GM23248 (cell line): ENCODE measurements at regions not wholly inside any gene's neighbourhood (a gene's known extent, or its start where the extent isn't known, plus 50 kb on each side); places are given as distances from the start of the nearest gene placed in this dataset.
"Not testable (repeated sequence)": the region's sequence is repeated elsewhere in the genome, so short reads cannot be mapped to it uniquely, and the experiment has no call there.

ENCODE experiments used
- DNase-seq: peaks from one replicate; pipeline ENCODE4 v3.0.0-alpha.2; 2015
- H2AFZ ChIP-seq: fragments of 200-600 bp; sonication (generic); 2 replicates; pipeline ENCODE4 v1.6.1; 2016; ENCODE audit warnings: antibody characterized with exemption
- H3F3A ChIP-seq: fragments of 200-600 bp; sonication (generic); 2 replicates; pipeline ENCODE4 v1.6.1; 2016; ENCODE audit warnings: mild to moderate bottlenecking, antibody characterized with exemption, mixed run types; ENCODE audit not compliant: insufficient read depth
- H3K27ac ChIP-seq: fragments of 200-600 bp; sonication (generic); 2 replicates; pipeline ENCODE4 v1.5.1; 2016; ENCODE audit warnings: mild to moderate bottlenecking
- H3K27me3 ChIP-seq: fragments of 200-600 bp; sonication (generic); replicated peaks from 2 replicates; pipeline ENCODE4 v1.6.1; 2016; ENCODE audit warnings: mild to moderate bottlenecking; ENCODE audit not compliant: insufficient read depth
- H3K36me3 ChIP-seq: fragments of 200-600 bp; sonication (generic); 2 replicates; pipeline ENCODE4 v1.6.1; 2016; ENCODE audit warnings: low read depth, mild to moderate bottlenecking
- H3K4me1 ChIP-seq: fragments of 200-600 bp; sonication (generic); 2 replicates; pipeline ENCODE4 v1.6.1; 2016; ENCODE audit warnings: mild to moderate bottlenecking; ENCODE audit not compliant: insufficient read depth
- H3K4me2 ChIP-seq: fragments of 200-600 bp; sonication (generic); one replicate; pipeline ENCODE4 v1.6.1; 2016; ENCODE audit warnings: mild to moderate bottlenecking; ENCODE audit not compliant: unreplicated experiment
- H3K4me3 ChIP-seq: fragments of 200-600 bp; sonication (generic); 2 replicates; pipeline ENCODE4 v1.5.1; 2016; ENCODE audit warnings: mild to moderate bottlenecking
- H3K79me2 ChIP-seq: fragments of 200-600 bp; sonication (generic); 2 replicates; pipeline ENCODE4 v1.6.1; 2016; ENCODE audit warnings: mild to moderate bottlenecking; ENCODE audit not compliant: insufficient read depth
- H3K9ac ChIP-seq: fragments of 200-600 bp; sonication (generic); 2 replicates; pipeline ENCODE4 v1.6.1; 2016; ENCODE audit warnings: mild to moderate bottlenecking
- H3K9me2 ChIP-seq: fragments of 200-600 bp; sonication (generic); 2 replicates; pipeline ENCODE4 v1.6.1; 2016; ENCODE audit warnings: mixed run types, mild to moderate bottlenecking, moderate library complexity; ENCODE audit not compliant: insufficient read depth
- H3K9me3 ChIP-seq: fragments of 200-600 bp; sonication (generic); one replicate; pipeline ENCODE4 v1.6.1; 2017; ENCODE audit warnings: low read depth
- H4K20me1 ChIP-seq: fragments of 200-600 bp; sonication (generic); 2 replicates; pipeline ENCODE4 v1.6.0; 2016; ENCODE audit not compliant: insufficient read depth
- EZH2 ChIP-seq: fragments of 200-600 bp; sonication (generic); IDR thresholded peaks from 2 replicates; pipeline ENCODE4 v1.6.1; 2018; ENCODE audit warnings: antibody characterized with exemption, mild to moderate bottlenecking; ENCODE audit not compliant: insufficient read depth, poor library complexity, severe bottlenecking
- EZH2phosphoT487 ChIP-seq: fragments of 200-600 bp; sonication (generic); IDR thresholded peaks from 2 replicates; pipeline ENCODE4 v1.6.1; 2018; ENCODE audit warnings: antibody characterized with exemption, moderate library complexity, mild to moderate bottlenecking, low read depth; ENCODE audit not compliant: insufficient read depth
- WGBS, 2 experiments: methylation state at CpG; one replicate each; pipeline ENCODE4 v1.1.6; 2015 to 2017; ENCODE audit warnings: low lambda C conversion rate in 2 of 2, low coverage in 1 of 2; ENCODE audit errors: missing lambda C conversion rate in 2 of 2; 5-methylcytosine and 5-hydroxymethylcytosine counted together
- in situ Hi-C: fragments of 300-500 bp; cut with MboI; formaldehyde crosslinking; loops from 2 replicates; pipeline ENCODE4 v1.15.0; 2020

GRCh38 chr7:131664570-131664969 lies 108.1 kb upstream of the PODXL start:
- Histone ChIP-seq H3K27ac (no peak overlapping the region), H3K27me3 (no peaks in the 10 kb centered on the region), H3K4me3 (no peak overlapping the region), H3K9me3 (no peaks in the 10 kb centered on the region), H3K9ac (no peak overlapping the region), H3K9me2 (no peaks in the 10 kb centered on the region), H2AFZ (no peak overlapping the region), H3K79me2 (no peaks in the 10 kb centered on the region), H3K36me3 (no peaks in the 10 kb centered on the region), H3F3A (no peaks in the 10 kb centered on the region), H3K4me1 (no peaks in the 10 kb centered on the region), H3K4me2 (no peak overlapping the region), H4K20me1 (no peaks in the 10 kb centered on the region)
- in situ Hi-C loops, result no loop called here
- DNase-seq, result no peak
- 76 to 90% methylated on average over 5 of the region's 5 CpGs for WGBS, 2 experiments
- TF ChIP-seq EZH2, result no peak
- no peak for TF ChIP-seq EZH2phosphoT487

GRCh38 chr7:131662301-131662873 lies 106.0 kb upstream of the PODXL start:
- H2AFZ ChIP-seq, DNase-seq, H3K36me3 ChIP-seq, H3K27me3 ChIP-seq, H3K4me2 ChIP-seq, H3K27ac ChIP-seq, H3F3A ChIP-seq, H3K9ac ChIP-seq, H3K4me1 ChIP-seq, in situ Hi-C loops, H3K4me3 ChIP-seq, H4K20me1 ChIP-seq, H3K9me2 ChIP-seq, H3K9me3 ChIP-seq, H3K79me2 ChIP-seq: not testable (repeated sequence)
- 68 to 72% methylated on average over 15 of the region's 15 CpGs for WGBS, 2 experiments

- DNase-seq, result no peak
- in situ Hi-C loops, result no loop called here
- 72 to 80% methylated on average over 3 of the region's 3 CpGs for WGBS, 2 experiments
- Histone ChIP-seq H3K9me2 (no peaks in the 10 kb centered on the region), H3K9ac (no peak overlapping the region), H3K79me2 (peaks cover 5% of the 10 kb centered on the region; the same call in 1 of the 2 replicates), H3K27me3 (no peaks in the 10 kb centered on the region), H4K20me1 (no peaks in the 10 kb centered on the region), H3K9me3 (no peaks in the 10 kb centered on the region), H3K4me2 (no peak overlapping the region), H3K36me3 (no peaks in the 10 kb centered on the region), H3K27ac (no peak overlapping the region), H3K4me3 (no peak overlapping the region), H3F3A (peaks cover 11% of the 10 kb centered on the region; the same call in 1 of the 2 replicates), H3K4me1 (peaks cover 9% of the 10 kb centered on the region), H2AFZ (peak overlapping the region; percentile 60; the same call in 1 of the 2 replicates)
- TF ChIP-seq EZH2 (no peak), EZH2phosphoT487 (no peak)
Observed at GRCh38 chr7:131657881-131658280, 101.5 kb upstream of the PODXL start.

GRCh38 chr7:131656980-131657723 lies 100.7 kb upstream of the PODXL start:
- 89 to 98% methylated on average over 9 to 10 of the region's 10 CpGs for WGBS, 2 experiments
- Histone ChIP-seq H4K20me1 (no peaks in the 10 kb centered on the region), H3K36me3 (no peaks in the 10 kb centered on the region), H3K79me2 (peaks cover 5% of the 10 kb centered on the region; the same call in 1 of the 2 replicates), H3K27me3 (no peaks in the 10 kb centered on the region), H3K9me2 (no peaks in the 10 kb centered on the region), H3F3A (peaks cover 11% of the 10 kb centered on the region; the same call in 1 of the 2 replicates), H3K4me2 (no peak overlapping the region), H3K9me3 (no peaks in the 10 kb centered on the region), H2AFZ (no peak overlapping the region), H3K27ac (no peak overlapping the region), H3K4me1 (peaks cover 9% of the 10 kb centered on the region), H3K4me3 (no peak overlapping the region), H3K9ac (no peak overlapping the region)
- no peak for DNase-seq
- TF ChIP-seq EZH2 (no peak), EZH2phosphoT487 (no peak)
- in situ Hi-C loops, result no loop called here

- no peaks in the 10 kb centered on the region for H3K9me3 ChIP-seq
- TF ChIP-seq EZH2phosphoT487 (no peak), EZH2 (no peak)
- H3F3A ChIP-seq, result peaks cover 11% of the 10 kb centered on the region; the same call in 1 of the 2 replicates
- no peak overlapping the region for H3K9ac ChIP-seq
- H3K27ac ChIP-seq, result no peak overlapping the region
- no peak overlapping the region for H3K4me2 ChIP-seq
- WGBS, 2 experiments, result 75 to 82% methylated on average over 7 of the region's 7 CpGs
- H3K79me2 ChIP-seq, result peaks cover 5% of the 10 kb centered on the region; the same call in 1 of the 2 replicates
- H2AFZ ChIP-seq, result no peak overlapping the region
- no peaks in the 10 kb centered on the region for H3K36me3 ChIP-seq
- no peak for DNase-seq
- in situ Hi-C loops, result no loop called here
- H3K4me1 ChIP-seq, result peaks cover 9% of the 10 kb centered on the region
- no peaks in the 10 kb centered on the region for H4K20me1 ChIP-seq
- no peaks in the 10 kb centered on the region for H3K27me3 ChIP-seq
- H3K9me2 ChIP-seq, result no peaks in the 10 kb centered on the region
- no peak overlapping the region for H3K4me3 ChIP-seq
Observed at GRCh38 chr7:131655866-131656265, 99.4 kb upstream of the PODXL start.
